ENCODE measurements at regions not wholly inside any gene's neighbourhood (a gene's known extent, or its start where the extent isn't known, plus 50 kb on each side); places are given as distances from the start of the nearest gene placed in this dataset.

DNA sequence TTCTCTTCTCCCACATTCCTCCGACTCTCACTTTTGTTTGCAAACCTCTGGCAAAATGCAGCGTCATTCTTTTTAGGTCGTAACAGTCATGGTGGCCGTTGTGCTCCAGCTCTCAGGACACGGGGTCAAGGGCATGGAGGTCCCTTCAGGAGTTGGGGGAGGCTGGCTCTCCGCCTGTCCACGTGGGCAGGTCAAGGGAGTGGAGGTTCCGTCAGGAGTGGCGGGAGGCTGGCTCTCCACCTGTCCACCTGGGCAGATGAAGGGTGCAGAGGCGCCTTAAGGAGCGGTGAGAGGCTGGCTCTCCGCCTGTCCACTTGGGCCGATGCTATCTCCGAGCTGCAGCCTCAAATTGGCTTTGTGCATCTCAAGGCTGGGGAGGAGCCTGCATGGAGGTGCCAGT, 98.0 kb downstream of the ERMARD start:
- H3K4me3 ChIP-seq (ENCODE audit: low read depth in 1 of 3, low read length in 3 of 3): no peak overlapping the region
- H3K27me3 ChIP-seq (ENCODE audit: control insufficient read depth in 3 of 3, insufficient read depth in 3 of 3, low read length in 3 of 3): no peaks in the 10 kb centered on the region
- WGBS, 3 donors: 80 to 87% (median 86%) methylated on average over 14 of the region's 14 CpGs
- FAIRE-seq: no peak
- no peak overlapping the region for H3K27ac ChIP-seq (ENCODE audit: low read depth in 1 of 3, low read length in 2 of 3)
- H3K4me1 ChIP-seq (ENCODE audit: control insufficient read depth in 3 of 3, insufficient read depth in 2 of 3, low read depth in 1 of 3, low read length in 2 of 3): no peaks in the 10 kb centered on the region
- H3K9me3 ChIP-seq (ENCODE audit: control insufficient read depth in 2 of 2, insufficient read depth in 1 of 2, low read depth in 1 of 2, low read length in 1 of 2): no peaks in the 10 kb centered on the region
- no peak for DNase-seq
- no peaks in the 10 kb centered on the region for H3K36me3 ChIP-seq (ENCODE audit: control insufficient read depth in 3 of 3, insufficient read depth in 2 of 3, low read depth in 1 of 3, low read length in 3 of 3)

DNA sequence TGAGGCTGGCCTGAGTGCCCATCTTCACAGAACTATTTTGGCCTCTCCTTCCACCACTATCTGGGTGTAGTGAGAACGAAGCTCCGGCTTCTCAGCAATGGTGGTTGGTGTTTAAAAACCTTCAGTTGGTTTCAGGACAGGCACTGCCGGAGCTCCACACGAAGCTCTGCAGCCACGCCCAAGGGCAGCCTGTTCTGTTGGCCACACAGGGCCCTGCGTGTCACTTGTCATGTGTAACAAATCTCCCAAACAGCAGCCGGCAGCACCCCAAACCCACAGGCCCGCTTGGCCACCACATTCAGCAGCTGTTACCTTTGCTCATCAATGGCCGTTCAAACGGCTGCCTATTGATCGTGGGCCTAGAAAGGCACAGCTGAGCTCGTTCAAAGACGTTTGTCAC, 97.5 kb downstream of the ERMARD start:
- Histone ChIP-seq H3K4me3 (ENCODE audit: low read depth in 1 of 3, low read length in 3 of 3) (no peak overlapping the region), H3K27me3 (ENCODE audit: control insufficient read depth in 3 of 3, insufficient read depth in 3 of 3, low read length in 3 of 3) (no peaks in the 10 kb centered on the region), H3K36me3 (ENCODE audit: control insufficient read depth in 3 of 3, insufficient read depth in 2 of 3, low read depth in 1 of 3, low read length in 3 of 3) (no peaks in the 10 kb centered on the region), H3K4me1 (ENCODE audit: control insufficient read depth in 3 of 3, insufficient read depth in 2 of 3, low read depth in 1 of 3, low read length in 2 of 3) (no peaks in the 10 kb centered on the region), H3K27ac (ENCODE audit: low read depth in 1 of 3, low read length in 2 of 3) (no peak overlapping the region), H3K9me3 (ENCODE audit: control insufficient read depth in 2 of 2, insufficient read depth in 1 of 2, low read depth in 1 of 2, low read length in 1 of 2) (no peaks in the 10 kb centered on the region)
- WGBS, 3 donors: 85 to 88% (median 87%) methylated on average over 13 of the region's 13 CpGs
- DNase-seq: no peak
- no peak for FAIRE-seq

DNA sequence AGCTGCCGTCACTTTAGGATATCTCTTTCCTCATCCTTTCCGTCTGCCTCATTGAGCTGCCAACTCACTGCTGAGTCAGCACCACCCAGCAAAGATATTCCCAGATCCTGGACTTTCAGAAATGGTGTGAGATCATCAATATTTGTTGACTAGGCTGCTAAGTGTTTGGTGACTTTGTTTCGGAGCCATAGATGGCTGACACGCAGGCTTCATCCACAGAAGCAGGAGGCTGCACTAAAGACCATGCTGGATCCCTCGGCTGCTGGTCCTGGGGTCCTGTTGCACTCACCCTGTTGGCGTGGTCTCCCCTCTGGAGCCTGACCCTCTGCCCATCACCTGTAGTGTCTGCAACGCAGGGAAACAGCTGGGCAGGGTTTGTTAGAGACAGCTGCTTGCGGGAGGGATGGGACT, 96.5 kb downstream of the ERMARD start:
- no peak for FAIRE-seq
- 88 to 89% (median 89%) methylated on average over 8 of the region's 8 CpGs for WGBS, 3 donors

DNA sequence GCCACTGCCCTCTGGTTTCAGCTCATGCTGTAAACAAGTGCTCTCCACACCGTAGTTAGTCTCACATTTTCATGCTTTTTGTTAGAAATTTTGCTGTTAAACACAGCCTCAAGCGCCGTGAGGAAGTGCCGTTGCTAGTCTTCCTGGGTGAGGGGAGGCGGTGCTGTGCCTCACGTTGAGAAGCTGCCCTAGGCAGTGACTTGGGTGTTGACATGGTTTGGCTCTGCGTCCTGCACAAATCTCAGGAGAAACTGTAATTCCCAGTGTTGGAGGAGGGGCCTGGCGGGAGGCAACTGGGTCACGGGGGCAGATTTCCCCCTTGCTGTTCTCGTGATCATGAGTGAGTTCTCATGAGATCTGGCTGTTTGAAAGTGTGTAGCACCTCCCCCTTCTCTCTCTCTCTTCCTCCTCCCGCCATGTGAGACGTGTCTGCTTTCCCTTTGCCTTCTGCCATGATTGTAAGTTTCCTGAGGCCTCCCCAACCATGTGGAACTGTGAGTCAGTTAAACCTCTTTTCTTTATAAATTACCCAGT, 95.8 kb downstream of the ERMARD start:
- no peaks in the 10 kb centered on the region for H3K27me3 ChIP-seq (ENCODE audit: control insufficient read depth in 3 of 3, insufficient read depth in 3 of 3, low read length in 3 of 3)
- DNase-seq: no peak
- H3K4me3 ChIP-seq (ENCODE audit: low read depth in 1 of 3, low read length in 3 of 3): no peak overlapping the region
- H3K9me3 ChIP-seq (ENCODE audit: control insufficient read depth in 2 of 2, insufficient read depth in 1 of 2, low read depth in 1 of 2, low read length in 1 of 2): no peaks in the 10 kb centered on the region
- H3K4me1 ChIP-seq (ENCODE audit: control insufficient read depth in 3 of 3, insufficient read depth in 2 of 3, low read depth in 1 of 3, low read length in 2 of 3): no peaks in the 10 kb centered on the region
- no peaks in the 10 kb centered on the region for H3K36me3 ChIP-seq (ENCODE audit: control insufficient read depth in 3 of 3, insufficient read depth in 2 of 3, low read depth in 1 of 3, low read length in 3 of 3)
- H3K27ac ChIP-seq (ENCODE audit: low read depth in 1 of 3, low read length in 2 of 3): no peak overlapping the region
- WGBS, 3 donors: 69 to 82% (median 79%) methylated on average over 12 of the region's 12 CpGs
- no peak for FAIRE-seq

More for the DNA sequence above, 96.5 kb downstream of the ERMARD start:
- no peaks in the 10 kb centered on the region for H3K27me3 ChIP-seq (ENCODE audit: control insufficient read depth in 3 of 3, insufficient read depth in 3 of 3, low read length in 3 of 3)
- H3K9me3 ChIP-seq (ENCODE audit: control insufficient read depth in 2 of 2, insufficient read depth in 1 of 2, low read depth in 1 of 2, low read length in 1 of 2): no peaks in the 10 kb centered on the region
- no peak overlapping the region for H3K4me3 ChIP-seq (ENCODE audit: low read depth in 1 of 3, low read length in 3 of 3)
- no peak for DNase-seq
- H3K4me1 ChIP-seq (ENCODE audit: control insufficient read depth in 3 of 3, insufficient read depth in 2 of 3, low read depth in 1 of 3, low read length in 2 of 3): no peaks in the 10 kb centered on the region
- H3K27ac ChIP-seq (ENCODE audit: low read depth in 1 of 3, low read length in 2 of 3): no peak overlapping the region
- no peaks in the 10 kb centered on the region for H3K36me3 ChIP-seq (ENCODE audit: control insufficient read depth in 3 of 3, insufficient read depth in 2 of 3, low read depth in 1 of 3, low read length in 3 of 3)

DNA sequence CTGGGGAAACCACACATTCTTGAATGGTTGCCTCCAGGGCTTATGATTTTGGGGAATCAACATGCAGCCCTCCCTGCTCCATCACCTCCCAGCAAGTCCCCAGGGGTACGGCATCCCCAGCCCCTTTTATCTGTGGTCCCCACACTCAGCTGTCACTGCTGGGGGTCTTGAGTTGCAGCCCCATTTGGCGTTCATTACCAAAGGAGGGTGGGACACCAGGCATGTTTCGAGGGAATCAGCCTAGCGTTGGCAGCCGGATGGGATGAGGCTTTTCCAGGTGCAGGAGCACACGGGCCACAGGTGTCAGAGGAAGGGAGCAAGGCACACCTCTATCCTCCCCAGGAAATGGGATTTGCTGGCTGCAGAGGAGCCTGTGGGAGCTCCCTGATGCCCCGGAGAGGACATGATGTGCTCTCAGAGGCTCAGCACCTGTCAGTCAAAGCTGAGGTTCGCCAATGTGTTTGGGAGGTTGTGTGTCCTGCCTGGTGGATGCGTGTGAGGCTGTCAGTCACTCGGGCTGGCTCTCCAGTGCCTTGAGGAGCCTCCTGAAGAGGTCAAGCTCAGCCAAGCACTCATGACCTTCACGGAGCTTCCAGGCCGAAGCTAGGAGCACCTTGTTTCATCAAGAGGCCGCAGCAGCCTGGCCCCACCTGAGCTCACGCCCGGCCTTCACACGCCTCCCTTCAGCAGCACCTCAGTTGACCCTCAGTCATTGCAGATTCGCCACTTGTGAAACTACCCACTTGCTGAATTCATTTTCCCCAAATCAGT, 95.0 kb downstream of the ERMARD start:
- no peaks in the 10 kb centered on the region for H3K27me3 ChIP-seq (ENCODE audit: control insufficient read depth in 3 of 3, insufficient read depth in 3 of 3, low read length in 3 of 3)
- no peaks in the 10 kb centered on the region for H3K4me1 ChIP-seq (ENCODE audit: control insufficient read depth in 3 of 3, insufficient read depth in 2 of 3, low read depth in 1 of 3, low read length in 2 of 3)
- DNase-seq (no peak), FAIRE-seq (no peak)
- H3K27ac ChIP-seq (ENCODE audit: low read depth in 1 of 3, low read length in 2 of 3): no peak overlapping the region
- H3K9me3 ChIP-seq (ENCODE audit: control insufficient read depth in 2 of 2, insufficient read depth in 1 of 2, low read depth in 1 of 2, low read length in 1 of 2): no peaks in the 10 kb centered on the region
- 81 to 91% (median 82%) methylated on average over 17 of the region's 17 CpGs for WGBS, 3 donors
- no peaks in the 10 kb centered on the region for H3K36me3 ChIP-seq (ENCODE audit: control insufficient read depth in 3 of 3, insufficient read depth in 2 of 3, low read depth in 1 of 3, low read length in 3 of 3)
- no peak overlapping the region for H3K4me3 ChIP-seq (ENCODE audit: low read depth in 1 of 3, low read length in 3 of 3)

DNA sequence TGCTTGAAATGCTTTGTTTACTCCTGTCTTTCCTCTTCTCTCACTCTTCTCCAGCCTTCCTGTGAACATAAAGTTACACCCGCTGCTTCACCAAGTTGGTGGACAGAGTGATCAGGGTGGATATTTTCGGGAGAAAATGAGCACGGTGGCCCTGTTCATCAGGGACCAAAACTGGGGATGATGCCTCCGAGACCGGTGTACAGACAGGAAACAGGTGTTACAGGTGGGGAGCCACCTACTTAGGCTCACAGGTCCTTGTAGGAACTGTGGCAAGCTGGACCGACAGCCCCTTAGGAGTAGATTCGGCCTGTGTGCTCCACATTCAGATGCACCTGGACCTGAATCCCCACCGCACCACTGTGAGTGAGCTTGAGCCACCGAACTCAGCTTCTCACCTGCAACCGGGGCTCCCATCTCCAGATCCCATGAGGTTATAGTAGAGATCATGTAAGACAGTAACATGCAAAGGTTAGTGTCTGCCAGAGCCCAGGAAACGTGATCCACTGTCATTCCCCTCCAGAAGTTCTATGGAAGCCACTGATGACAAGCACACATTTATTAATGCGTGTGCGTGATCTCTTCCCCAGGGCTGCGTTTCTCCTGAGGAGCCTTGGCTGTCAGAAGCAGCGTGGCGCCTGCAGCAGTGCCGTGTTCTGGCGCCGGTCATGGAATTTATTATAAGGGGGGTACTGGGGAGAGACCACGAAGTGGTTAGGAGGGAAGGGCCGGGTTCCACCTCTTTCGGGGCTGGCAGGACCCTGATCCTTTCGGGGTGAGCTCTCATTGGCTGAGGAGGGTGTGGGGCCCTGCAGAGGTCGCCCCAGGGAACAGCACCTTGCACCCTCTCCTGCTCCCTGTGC, 94.2 kb downstream of the ERMARD start:
- Histone ChIP-seq H3K4me3 (ENCODE audit: low read depth in 1 of 3, low read length in 3 of 3) (no peak overlapping the region), H3K27ac (ENCODE audit: low read depth in 1 of 3, low read length in 2 of 3) (no peak overlapping the region), H3K9me3 (ENCODE audit: control insufficient read depth in 2 of 2, insufficient read depth in 1 of 2, low read depth in 1 of 2, low read length in 1 of 2) (no peaks in the 10 kb centered on the region), H3K36me3 (ENCODE audit: control insufficient read depth in 3 of 3, insufficient read depth in 2 of 3, low read depth in 1 of 3, low read length in 3 of 3) (no peaks in the 10 kb centered on the region), H3K4me1 (ENCODE audit: control insufficient read depth in 3 of 3, insufficient read depth in 2 of 3, low read depth in 1 of 3, low read length in 2 of 3) (no peaks in the 10 kb centered on the region), H3K27me3 (ENCODE audit: control insufficient read depth in 3 of 3, insufficient read depth in 3 of 3, low read length in 3 of 3) (no peaks in the 10 kb centered on the region)
- FAIRE-seq (no peak), DNase-seq (no peak)
- 86 to 88% (median 87%) methylated on average over 23 to 24 of the region's 24 CpGs for WGBS, 3 donors

DNA sequence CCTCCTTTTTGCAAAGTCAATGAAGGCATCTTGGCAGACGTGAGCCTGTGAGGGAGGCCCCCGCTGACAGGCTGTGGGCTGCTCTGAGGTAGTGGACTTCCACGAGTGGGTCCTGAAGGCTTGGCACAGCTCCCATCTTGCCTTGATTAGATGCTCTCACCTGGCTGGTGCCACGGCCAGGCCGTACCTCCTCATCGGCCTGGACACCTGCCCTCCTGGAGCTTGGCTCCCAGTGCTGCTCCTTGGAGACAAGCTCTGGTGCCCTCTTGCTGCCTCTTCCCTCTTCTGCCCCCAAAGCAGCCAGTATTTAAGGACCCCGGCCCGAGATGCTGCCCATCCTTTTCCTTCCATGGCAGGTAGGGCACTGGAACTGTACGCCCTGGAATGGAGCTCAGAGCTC, 93.5 kb downstream of the ERMARD start:
- H3K4me1 ChIP-seq (ENCODE audit: control insufficient read depth in 3 of 3, insufficient read depth in 2 of 3, low read depth in 1 of 3, low read length in 2 of 3): no peaks in the 10 kb centered on the region
- WGBS, 3 donors: 63 to 83% (median 63%) methylated on average over 9 of the region's 9 CpGs
- no peaks in the 10 kb centered on the region for H3K9me3 ChIP-seq (ENCODE audit: control insufficient read depth in 2 of 2, insufficient read depth in 1 of 2, low read depth in 1 of 2, low read length in 1 of 2)
- H3K27me3 ChIP-seq (ENCODE audit: control insufficient read depth in 3 of 3, insufficient read depth in 3 of 3, low read length in 3 of 3): no peaks in the 10 kb centered on the region
- DNase-seq: no peak
- H3K36me3 ChIP-seq (ENCODE audit: control insufficient read depth in 3 of 3, insufficient read depth in 2 of 3, low read depth in 1 of 3, low read length in 3 of 3): no peaks in the 10 kb centered on the region
- no peak overlapping the region for H3K4me3 ChIP-seq (ENCODE audit: low read depth in 1 of 3, low read length in 3 of 3)
- FAIRE-seq: no peak
- H3K27ac ChIP-seq (ENCODE audit: low read depth in 1 of 3, low read length in 2 of 3): no peak overlapping the region

DNA sequence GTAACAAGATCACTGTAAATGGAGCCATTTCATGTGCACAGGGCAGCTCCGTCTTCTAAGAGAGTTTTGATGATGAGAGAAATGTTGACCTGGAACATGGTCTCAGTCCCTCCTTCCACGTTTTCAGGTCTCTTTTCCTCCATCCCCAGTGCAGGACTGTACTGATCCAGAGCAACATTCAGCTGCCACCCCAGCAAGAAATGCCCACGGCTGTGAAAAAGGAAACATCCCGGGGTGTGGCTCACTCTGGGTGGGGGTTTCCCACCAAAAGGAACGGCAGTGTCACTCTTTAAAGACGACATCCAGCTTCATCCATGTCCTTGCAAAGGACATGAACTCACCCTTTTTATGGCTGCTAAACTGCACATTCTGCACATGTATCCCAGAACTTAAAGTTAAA, 92.6 kb downstream of the ERMARD start:
- no peaks in the 10 kb centered on the region for H3K4me1 ChIP-seq (ENCODE audit: control insufficient read depth in 3 of 3, insufficient read depth in 2 of 3, low read depth in 1 of 3, low read length in 2 of 3)
- no peak overlapping the region for H3K4me3 ChIP-seq (ENCODE audit: low read depth in 1 of 3, low read length in 3 of 3)
- no peaks in the 10 kb centered on the region for H3K9me3 ChIP-seq (ENCODE audit: control insufficient read depth in 2 of 2, insufficient read depth in 1 of 2, low read depth in 1 of 2, low read length in 1 of 2)
- H3K36me3 ChIP-seq (ENCODE audit: control insufficient read depth in 3 of 3, insufficient read depth in 2 of 3, low read depth in 1 of 3, low read length in 3 of 3): no peaks in the 10 kb centered on the region
- H3K27ac ChIP-seq (ENCODE audit: low read depth in 1 of 3, low read length in 2 of 3): no peak overlapping the region
- H3K27me3 ChIP-seq (ENCODE audit: control insufficient read depth in 3 of 3, insufficient read depth in 3 of 3, low read length in 3 of 3): no peaks in the 10 kb centered on the region
- FAIRE-seq: no peak
- 51 to 65% (median 56%) methylated on average over 6 of the region's 6 CpGs for WGBS, 3 donors
- DNase-seq: no peak

All from small intestine (tissue), 7 donors.